Posterior cingulate gyrus (tissue), 11 donors: ENCODE measurements at regions not wholly inside any gene's neighbourhood (a gene's known extent, or its start where the extent isn't known, plus 50 kb on each side); places are given as distances from the start of the nearest gene placed in this dataset.

Experiments used
- DNase-seq, 10 donors: peaks; one replicate each; pipeline versions ENCODE4 v3.0.0 to v3.0.0-alpha.2; 2020 to 2021; ENCODE audit warnings: mixed read lengths in 3 of 10
- intact Hi-C: fragments of 100-400 bp; cut with DNase I; formaldehyde crosslinking; loops from one replicate; pipeline ENCODE4 v1.15.1; 2023

GRCh38 chr4:146998157-146998556, 52.5 kb upstream of the TTC29 start:
- intact Hi-C loops: no loop called here

GRCh38 chr4:147003956-147004809, 58.5 kb upstream of the TTC29 start:
- intact Hi-C loops: no loop called here

More at GRCh38 chr4:146998157-146998556, 52.5 kb upstream of the TTC29 start:
- DNase-seq: no peak

GRCh38 chr4:147006229-147006628, 60.6 kb upstream of the TTC29 start:
- no peak for DNase-seq

More at GRCh38 chr4:147003956-147004809, 58.5 kb upstream of the TTC29 start:
- no peak for DNase-seq

GRCh38 chr4:147009875-147010274, 64.2 kb upstream of the TTC29 start:
- DNase-seq: no peak
- intact Hi-C loops: no loop called here

More at GRCh38 chr4:147006229-147006628, 60.6 kb upstream of the TTC29 start:
- intact Hi-C loops: no loop called here

- no peak for DNase-seq
- intact Hi-C loops: no loop called here
Measured at GRCh38 chr4:147011411-147011810, 65.7 kb upstream of the TTC29 start.

GRCh38 chr4:147012059-147012707, 66.5 kb upstream of the TTC29 start:
- intact Hi-C loops: no loop called here

GRCh38 chr4:147014946-147015345, 69.3 kb upstream of the TTC29 start:
- DNase-seq: no peak
- intact Hi-C loops: loop anchor here (5.0 kb wide), 1 partner anchor 852 kb away; no protein-coding TSS in a partner anchor

More at GRCh38 chr4:147012059-147012707, 66.5 kb upstream of the TTC29 start:
- DNase-seq: no peak

- DNase-seq: no peak
- intact Hi-C loops: loop anchor here (5.0 kb wide), 1 partner anchor 852 kb away; no protein-coding TSS in a partner anchor
Measured at GRCh38 chr4:147015491-147015890, 69.8 kb upstream of the TTC29 start.

GRCh38 chr4:147017081-147017480, 71.4 kb upstream of the TTC29 start:
- no peak for DNase-seq
- intact Hi-C loops: loop anchor here (5.0 kb wide), 1 partner anchor 850 kb away; no protein-coding TSS in a partner anchor

- intact Hi-C loops: loop anchor here (1.0 to 5.0 kb wide), 2 partner anchors 78 to 848 kb away; no protein-coding TSS in a partner anchor
Measured at GRCh38 chr4:147019091-147019490, 73.4 kb upstream of the TTC29 start.

GRCh38 chr4:147020456-147020855, 74.8 kb upstream of the TTC29 start:
- no peak for DNase-seq
- intact Hi-C loops: no loop called here

More at GRCh38 chr4:147019091-147019490, 73.4 kb upstream of the TTC29 start:
- DNase-seq: peak in 8 of 10 donors; percentile 17 to 92 (median 70)

GRCh38 chr4:147025042-147025441, 79.4 kb upstream of the TTC29 start:
- DNase-seq: no peak
- intact Hi-C loops: no loop called here

GRCh38 chr4:147029296-147029695, 83.6 kb upstream of the TTC29 start:
- intact Hi-C loops: no loop called here
- no peak for DNase-seq

GRCh38 chr4:147034372-147034771, 88.7 kb upstream of the TTC29 start:
- intact Hi-C loops: no loop called here
- no peak for DNase-seq

- no peak for DNase-seq
- intact Hi-C loops: no loop called here
Measured at GRCh38 chr4:147037069-147037468, 91.4 kb upstream of the TTC29 start.

- peak in 3 of 10 donors; percentile 16 to 70 (median 62) for DNase-seq
- intact Hi-C loops: no loop called here
Measured at GRCh38 chr4:147039976-147040575, 94.4 kb upstream of the TTC29 start.

- intact Hi-C loops: no loop called here
- no peak for DNase-seq
Measured at GRCh38 chr4:147040874-147041273, 95.2 kb upstream of the TTC29 start.

- DNase-seq: no peak
- intact Hi-C loops: no loop called here
Measured at GRCh38 chr4:147041376-147041775, 95.7 kb upstream of the TTC29 start.

- no peak for DNase-seq
- intact Hi-C loops: no loop called here
Measured at GRCh38 chr4:147042046-147042445, 96.4 kb upstream of the TTC29 start.

- no peak for DNase-seq
- intact Hi-C loops: no loop called here
Measured at GRCh38 chr4:147044241-147044640, 98.6 kb upstream of the TTC29 start.

GRCh38 chr4:147049946-147050345, 104.3 kb upstream of the TTC29 start:
- intact Hi-C loops: no loop called here
- no peak for DNase-seq
